OCI-LY1 (cell line): ENCODE measurements at regions not wholly inside any gene's neighbourhood (a gene's known extent, or its start where the extent isn't known, plus 50 kb on each side); places are given as distances from the start of the nearest gene placed in this dataset.

ENCODE experiments used
- CTCF ChIP-seq: fragments of 200-600 bp; sonication (generic), shearing (Covaris generic); IDR thresholded peaks from 2 replicates; pipeline ENCODE4 v1.5.1; 2017; ENCODE audit warnings: mild to moderate bottlenecking, antibody characterized with exemption, low read length, moderate library complexity, mixed read lengths
- EZH2 ChIP-seq: fragments of 200-600 bp; sonication (generic), shearing (Covaris generic); IDR thresholded peaks from 2 replicates; pipeline ENCODE4 v1.8.0; 2017; ENCODE audit warnings: borderline replicate concordance, mixed run types, mild to moderate bottlenecking, antibody characterized with exemption, low read length, moderate library complexity, mixed read lengths

- no peak for TF ChIP-seq CTCF
- no peak for TF ChIP-seq EZH2
Measured at GRCh38 chr4:130238121-130238520, 1142.2 kb downstream of the C4orf33 start.
